Left lung (tissue), 4 donors: ENCODE measurements at regions not wholly inside any gene's neighbourhood (a gene's known extent, or its start where the extent isn't known, plus 50 kb on each side); places are given as distances from the start of the nearest gene placed in this dataset.
"Not testable (repeated sequence)": the region's sequence is repeated elsewhere in the genome, so short reads cannot be mapped to it uniquely, and the experiment has no call there.

Experiments
- ATAC-seq: fragments of 200-7000 bp; cut with Tn5 transposase; one replicate; pipeline ENCODE4 v1.9.1; 2020; ENCODE audit warnings: moderate library complexity
- DNase-seq, 4 donors: peaks; one replicate each; pipeline ENCODE4 v3.0.0-alpha.2; 2013 to 2020
- H3K27ac ChIP-seq, 2 donors: fragments of 200-600 bp; sonication (generic) in 1 of 2; one replicate each; pipeline versions ENCODE4 v1.5.0 to v1.8.0; 2020 to 2021
- H3K27me3 ChIP-seq, 2 donors: fragments of 200-600 bp; sonication (generic) in 1 of 2; one replicate each; pipeline versions ENCODE4 v1.5.0 to v1.8.0; 2020 to 2021
- H3K36me3 ChIP-seq, 2 donors: fragments of 200-600 bp; sonication (generic) in 1 of 2; one replicate each; pipeline versions ENCODE4 v1.5.0 to v1.8.0; 2020 to 2021
- H3K4me1 ChIP-seq, 2 donors: fragments of 200-600 bp; one replicate each; pipeline ENCODE4 v1.8.0; 2021
- H3K4me3 ChIP-seq, 2 donors: fragments of 200-600 bp; sonication (generic) in 1 of 2; one replicate each; pipeline versions ENCODE4 v1.5.0 to v1.8.0; 2020 to 2021; ENCODE audit warnings: mild to moderate bottlenecking in 1 of 2
- H3K9me3 ChIP-seq, 2 donors: fragments of 200-600 bp; sonication (generic) in 1 of 2; one replicate each; pipeline versions ENCODE4 v1.5.0 to v1.8.0; 2020 to 2021
- intact Hi-C, 2 donors: fragments of 100-400 bp; cut with DNase I; formaldehyde crosslinking; loops; one replicate each; pipeline versions ENCODE4 v1.11.2 to v1.14.2; 2022
- TF ChIP-seq, protein P1 (sequence below), 2 donors: fragments of 200-600 bp; sonication (generic) in 1 of 2; IDR thresholded peaks; one replicate each; pipeline versions ENCODE4 v1.5.0 to v1.8.0; 2021; ENCODE audit warnings: antibody characterized with exemption in 2 of 2
- donor health status: DM: no; HTN: yes; CAD: no.
- donor health status: DM: no; HTN: no; CAD: no.

DNA sequence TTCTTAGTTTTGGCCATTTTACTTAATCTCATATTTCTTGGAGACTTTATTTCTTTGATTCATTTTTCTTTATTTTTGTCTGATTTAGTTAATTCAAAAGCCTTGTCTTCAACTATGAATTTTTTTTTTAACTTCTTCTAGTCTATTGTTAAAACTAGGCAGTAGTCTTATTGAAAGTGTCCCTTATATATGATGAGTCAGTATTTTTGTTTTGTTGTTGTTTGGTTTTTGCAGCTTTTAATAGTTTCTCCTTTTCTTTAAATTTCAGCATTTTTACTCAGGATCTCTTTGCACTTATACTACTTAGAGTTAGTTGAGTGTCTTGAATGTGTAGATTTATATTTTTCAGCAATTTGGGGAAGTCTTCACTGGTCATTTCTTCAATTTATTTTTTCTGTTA is 758.5 kb upstream of the CDH8 start:
- ATAC-seq (no peak), DNase-seq (no peak)
- Histone ChIP-seq H3K4me1 (no peaks in the 10 kb centered on the region), H3K27ac (no peak overlapping the region), H3K27me3 (no peaks in the 10 kb centered on the region), H3K4me3 (no peak overlapping the region), H3K36me3 (no peaks in the 10 kb centered on the region), H3K9me3 (peaks cover 0 to 18% of the 10 kb centered on the region in 2 donors)
- intact Hi-C loops: no loop called here
- TF ChIP-seq, protein P1, sequence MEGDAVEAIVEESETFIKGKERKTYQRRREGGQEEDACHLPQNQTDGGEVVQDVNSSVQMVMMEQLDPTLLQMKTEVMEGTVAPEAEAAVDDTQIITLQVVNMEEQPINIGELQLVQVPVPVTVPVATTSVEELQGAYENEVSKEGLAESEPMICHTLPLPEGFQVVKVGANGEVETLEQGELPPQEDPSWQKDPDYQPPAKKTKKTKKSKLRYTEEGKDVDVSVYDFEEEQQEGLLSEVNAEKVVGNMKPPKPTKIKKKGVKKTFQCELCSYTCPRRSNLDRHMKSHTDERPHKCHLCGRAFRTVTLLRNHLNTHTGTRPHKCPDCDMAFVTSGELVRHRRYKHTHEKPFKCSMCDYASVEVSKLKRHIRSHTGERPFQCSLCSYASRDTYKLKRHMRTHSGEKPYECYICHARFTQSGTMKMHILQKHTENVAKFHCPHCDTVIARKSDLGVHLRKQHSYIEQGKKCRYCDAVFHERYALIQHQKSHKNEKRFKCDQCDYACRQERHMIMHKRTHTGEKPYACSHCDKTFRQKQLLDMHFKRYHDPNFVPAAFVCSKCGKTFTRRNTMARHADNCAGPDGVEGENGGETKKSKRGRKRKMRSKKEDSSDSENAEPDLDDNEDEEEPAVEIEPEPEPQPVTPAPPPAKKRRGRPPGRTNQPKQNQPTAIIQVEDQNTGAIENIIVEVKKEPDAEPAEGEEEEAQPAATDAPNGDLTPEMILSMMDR (IDR thresholded peaks at IDR 0.05): no peak

DNA sequence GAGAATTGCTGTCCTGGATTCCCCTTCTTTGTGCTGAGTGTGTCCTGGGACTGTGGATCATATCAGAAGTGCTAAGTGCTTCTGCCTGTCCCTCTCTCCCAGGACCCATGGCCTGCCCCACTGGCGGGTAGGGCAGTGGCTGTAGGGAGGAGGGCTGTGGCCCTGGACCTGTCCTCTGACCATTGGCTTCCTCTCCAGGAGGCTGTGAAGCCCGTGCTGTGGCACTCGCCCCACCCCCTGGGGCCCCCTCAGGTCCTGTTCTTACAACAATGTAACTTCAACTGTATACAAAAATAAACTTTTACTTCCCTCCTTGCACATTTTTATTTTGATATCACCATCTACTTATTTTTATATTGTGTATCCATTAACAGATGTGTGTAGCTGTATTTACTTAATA is 743.8 kb upstream of the CDH8 start:
- H3K4me3 ChIP-seq, ATAC-seq, H3K27ac ChIP-seq, intact Hi-C loops, H3K4me1 ChIP-seq, H3K27me3 ChIP-seq, H3K36me3 ChIP-seq: not testable (repeated sequence)
- peaks cover 0 to 11% of the 10 kb centered on the region in 2 donors for H3K9me3 ChIP-seq
- DNase-seq: peak in 1 of 4 donors; percentile 40

DNA sequence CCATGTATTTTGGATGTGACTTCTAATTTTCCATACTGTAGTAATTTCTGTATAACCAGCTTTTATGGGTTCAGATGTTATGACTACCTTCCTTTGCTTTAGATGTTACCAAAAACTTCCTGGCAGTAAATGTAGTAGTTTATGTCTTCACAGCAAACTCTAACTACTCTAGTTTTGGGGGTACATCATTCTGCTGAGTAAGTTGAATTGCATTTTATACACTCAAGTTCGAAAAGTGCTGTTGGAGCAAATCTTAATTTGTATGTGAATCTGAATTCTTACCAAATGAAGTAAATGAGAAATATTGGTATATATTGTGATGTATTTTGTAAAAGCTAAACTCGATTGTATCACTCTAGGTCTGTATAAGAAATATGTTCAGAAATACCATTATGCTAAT is 728.3 kb upstream of the CDH8 start:
- TF ChIP-seq, protein P1 (IDR thresholded peaks at IDR 0.05): no peak
- no peaks in the 10 kb centered on the region for H3K4me1 ChIP-seq

DNA sequence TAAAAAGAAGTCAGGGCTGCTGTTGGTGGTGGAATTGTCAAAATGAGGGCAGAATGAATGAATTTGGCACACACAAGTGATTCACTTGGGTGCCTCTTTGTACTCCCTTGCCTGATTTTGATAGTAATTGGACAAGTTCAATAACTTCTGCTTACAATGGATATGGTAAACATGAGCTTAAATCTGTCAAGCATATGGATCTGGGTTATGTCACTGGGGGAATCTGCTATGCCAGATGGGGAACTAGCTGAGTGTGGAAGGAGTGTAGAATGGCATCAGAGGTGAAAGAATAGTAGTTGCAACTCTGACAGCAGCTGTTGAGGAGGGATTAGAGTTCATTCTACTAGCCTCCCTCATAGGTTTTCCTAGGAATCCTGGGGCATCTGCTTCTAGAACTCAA is 724.2 kb upstream of the CDH8 start:
- Histone ChIP-seq H3K4me3 (no peak overlapping the region), H3K4me1 (no peaks in the 10 kb centered on the region), H3K27me3 (no peaks in the 10 kb centered on the region), H3K36me3 (no peaks in the 10 kb centered on the region), H3K27ac (no peak overlapping the region), H3K9me3 (no peaks in the 10 kb centered on the region)
- TF ChIP-seq, protein P1 (IDR thresholded peaks at IDR 0.05): no peak
- DNase-seq (no peak), ATAC-seq (no peak)
- intact Hi-C loops: no loop called here

More for the DNA sequence above, 728.3 kb upstream of the CDH8 start:
- no peak for DNase-seq
- H3K27me3 ChIP-seq: no peaks in the 10 kb centered on the region
- no peaks in the 10 kb centered on the region for H3K9me3 ChIP-seq
- H3K4me3 ChIP-seq: no peak overlapping the region
- intact Hi-C loops: no loop called here
- no peaks in the 10 kb centered on the region for H3K36me3 ChIP-seq
- no peak for ATAC-seq
- no peak overlapping the region for H3K27ac ChIP-seq

DNA sequence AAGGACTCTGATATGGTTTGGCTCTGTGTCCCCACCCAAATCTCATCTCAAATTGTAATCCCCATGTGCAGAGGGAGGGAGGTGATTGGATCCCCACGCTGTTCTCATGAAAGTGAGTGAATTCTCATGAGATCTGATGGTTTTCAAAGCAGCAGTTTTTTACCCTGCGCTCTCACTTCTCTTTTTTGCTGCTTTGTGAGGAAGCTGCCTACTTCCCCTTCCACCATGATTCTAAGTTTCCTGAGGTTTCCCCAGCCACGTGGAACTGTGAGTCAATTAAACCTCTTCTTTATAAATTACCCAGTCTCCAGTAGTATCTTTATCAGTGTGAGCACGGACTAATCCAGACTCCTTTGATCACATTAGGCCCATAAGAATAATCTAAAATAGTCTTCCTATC is 719.7 kb upstream of the CDH8 start:
- TF ChIP-seq, protein P1 (IDR thresholded peaks at IDR 0.05): no peak
- no peaks in the 10 kb centered on the region for H3K36me3 ChIP-seq
- H3K27ac ChIP-seq: no peak overlapping the region
- H3K27me3 ChIP-seq: no peaks in the 10 kb centered on the region
- DNase-seq (no peak), ATAC-seq (no peak)
- intact Hi-C loops: no loop called here
- no peak overlapping the region for H3K4me3 ChIP-seq
- peaks cover 0 to 2% of the 10 kb centered on the region in 2 donors for H3K9me3 ChIP-seq
- H3K4me1 ChIP-seq: no peaks in the 10 kb centered on the region

DNA sequence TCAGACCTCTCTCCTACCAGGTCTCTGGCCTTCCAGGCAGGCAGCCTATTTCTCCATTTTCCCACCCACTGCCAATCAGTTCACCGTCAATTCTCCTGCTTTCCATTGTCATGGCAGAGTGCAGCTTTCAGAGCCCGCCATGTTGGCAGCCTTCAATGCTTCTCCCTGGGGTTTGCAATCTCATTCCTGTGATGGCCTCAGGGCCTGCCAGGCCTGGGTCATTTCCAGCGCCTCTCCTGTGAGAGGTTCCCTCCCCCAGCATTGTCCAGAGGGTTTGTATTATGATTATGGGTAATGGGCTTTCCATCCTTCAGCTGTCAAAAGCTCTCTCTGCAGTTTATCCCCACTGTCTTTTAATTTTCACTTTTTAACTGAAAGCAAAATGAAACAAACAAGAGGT is 716.6 kb upstream of the CDH8 start:
- TF ChIP-seq, protein P1 (IDR thresholded peaks at IDR 0.05): no peak
- no peaks in the 10 kb centered on the region for H3K36me3 ChIP-seq
- intact Hi-C loops: no loop called here

More for the DNA sequence above, 716.6 kb upstream of the CDH8 start:
- ATAC-seq (no peak), DNase-seq (no peak)
- no peak overlapping the region for H3K4me3 ChIP-seq
- no peaks in the 10 kb centered on the region for H3K4me1 ChIP-seq
- H3K27me3 ChIP-seq: no peaks in the 10 kb centered on the region
- H3K9me3 ChIP-seq: peaks cover 0 to 2% of the 10 kb centered on the region in 2 donors
- H3K27ac ChIP-seq: no peak overlapping the region
